Loucy (cell line): ENCODE measurements at regions not wholly inside any gene's neighbourhood (a gene's known extent, or its start where the extent isn't known, plus 50 kb on each side); places are given as distances from the start of the nearest gene placed in this dataset.

Experiments
- EZH2phosphoT487 ChIP-seq: fragments of 200-600 bp; IDR thresholded peaks from 2 replicates; pipeline ENCODE4 v1.6.1; 2018; ENCODE audit warnings: antibody characterized with exemption, mild to moderate bottlenecking, moderate library complexity, borderline replicate concordance
- TF ChIP-seq, protein P1 (sequence below): fragments of 200-600 bp; sonication (generic); conservative IDR thresholded peaks from 2 replicates; pipeline ENCODE4 v1.5.1; 2014; ENCODE audit warnings: mild to moderate bottlenecking, antibody characterized with exemption, low read length

DNA sequence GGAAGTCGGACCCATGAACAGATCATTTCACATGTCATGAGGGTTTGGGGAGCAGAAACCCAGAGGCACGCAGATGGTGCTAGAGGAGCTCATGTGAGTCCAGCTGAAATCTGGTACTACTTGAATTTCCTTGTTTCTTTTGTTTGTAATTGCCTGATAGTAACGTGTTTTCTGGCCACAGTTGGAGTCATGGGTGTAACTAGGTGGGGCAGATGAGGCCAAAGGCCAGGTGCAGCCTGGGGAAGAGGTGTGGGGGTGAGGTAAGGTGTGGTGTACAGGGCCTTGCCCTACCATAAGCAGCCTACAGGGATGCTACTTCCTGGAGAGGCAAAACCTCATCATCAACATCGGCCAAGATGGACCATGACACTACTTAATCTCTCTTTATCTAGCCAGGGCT lies 271.4 kb downstream of the PTTG2 start:
- TF ChIP-seq, protein P1, sequence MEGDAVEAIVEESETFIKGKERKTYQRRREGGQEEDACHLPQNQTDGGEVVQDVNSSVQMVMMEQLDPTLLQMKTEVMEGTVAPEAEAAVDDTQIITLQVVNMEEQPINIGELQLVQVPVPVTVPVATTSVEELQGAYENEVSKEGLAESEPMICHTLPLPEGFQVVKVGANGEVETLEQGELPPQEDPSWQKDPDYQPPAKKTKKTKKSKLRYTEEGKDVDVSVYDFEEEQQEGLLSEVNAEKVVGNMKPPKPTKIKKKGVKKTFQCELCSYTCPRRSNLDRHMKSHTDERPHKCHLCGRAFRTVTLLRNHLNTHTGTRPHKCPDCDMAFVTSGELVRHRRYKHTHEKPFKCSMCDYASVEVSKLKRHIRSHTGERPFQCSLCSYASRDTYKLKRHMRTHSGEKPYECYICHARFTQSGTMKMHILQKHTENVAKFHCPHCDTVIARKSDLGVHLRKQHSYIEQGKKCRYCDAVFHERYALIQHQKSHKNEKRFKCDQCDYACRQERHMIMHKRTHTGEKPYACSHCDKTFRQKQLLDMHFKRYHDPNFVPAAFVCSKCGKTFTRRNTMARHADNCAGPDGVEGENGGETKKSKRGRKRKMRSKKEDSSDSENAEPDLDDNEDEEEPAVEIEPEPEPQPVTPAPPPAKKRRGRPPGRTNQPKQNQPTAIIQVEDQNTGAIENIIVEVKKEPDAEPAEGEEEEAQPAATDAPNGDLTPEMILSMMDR: no peak
- TF ChIP-seq EZH2phosphoT487: no peak
